Upper lobe of right lung (tissue), 1 donor: ENCODE measurements at regions not wholly inside any gene's neighbourhood (a gene's known extent, or its start where the extent isn't known, plus 50 kb on each side); places are given as distances from the start of the nearest gene placed in this dataset.
A peak's percentile ranks its signal among the peaks of the same experiment; 100 is the strongest.
"Not testable (repeated sequence)": the region's sequence is repeated elsewhere in the genome, so short reads cannot be mapped to it uniquely, and the experiment has no call there.

Experiments used
- ATAC-seq: fragments of 200-7000 bp; cut with Tn5 transposase; one replicate; pipeline ENCODE4 v1.9.1; 2020; ENCODE audit warnings: mild to moderate bottlenecking, moderate library complexity
- DNase-seq: peaks from one replicate; pipeline ENCODE4 v3.0.0-alpha.2; 2020
- H3K27ac ChIP-seq: fragments of 200-600 bp; one replicate; pipeline ENCODE4 v1.8.0; 2022
- H3K27me3 ChIP-seq: fragments of 200-600 bp; one replicate; pipeline ENCODE4 v1.8.0; 2022; ENCODE audit warnings: mild to moderate bottlenecking
- H3K36me3 ChIP-seq: fragments of 200-600 bp; one replicate; pipeline ENCODE4 v1.8.0; 2022
- H3K4me1 ChIP-seq: fragments of 200-600 bp; one replicate; pipeline ENCODE4 v1.8.0; 2022
- H3K4me3 ChIP-seq: fragments of 200-600 bp; one replicate; pipeline ENCODE4 v1.8.0; 2022; ENCODE audit warnings: mild to moderate bottlenecking
- H3K9me3 ChIP-seq: fragments of 200-600 bp; one replicate; pipeline ENCODE4 v1.8.0; 2022
- CTCF ChIP-seq: fragments of 200-600 bp; IDR thresholded peaks from one replicate; pipeline ENCODE4 v1.8.0; 2022; ENCODE audit warnings: antibody characterized with exemption
- intact Hi-C: fragments of 100-400 bp; cut with DNase I; formaldehyde crosslinking; loops from one replicate; pipeline ENCODE4 v1.11.0; 2022
- donor health status: DM: no; HTN: yes; CAD: no; lungs with severe emphysema.

GRCh38 chr20:19125508-19125907 is 86.9 kb upstream of the SLC24A3 start:
- TF ChIP-seq CTCF = no peak

GRCh38 chr20:19129306-19129705 is 83.1 kb upstream of the SLC24A3 start:
- no peak overlapping the region for H3K4me3 ChIP-seq
- H3K36me3 ChIP-seq = no peaks in the 10 kb centered on the region
- TF ChIP-seq CTCF = no peak
- H3K27me3 ChIP-seq = no peaks in the 10 kb centered on the region
- H3K9me3 ChIP-seq = no peaks in the 10 kb centered on the region
- DNase-seq (no peak), ATAC-seq (no peak)
- no peak overlapping the region for H3K27ac ChIP-seq
- intact Hi-C loops = no loop called here
- H3K4me1 ChIP-seq = no peaks in the 10 kb centered on the region

More at GRCh38 chr20:19125508-19125907, 86.9 kb upstream of the SLC24A3 start:
- ATAC-seq (no peak), DNase-seq (no peak)
- H3K36me3 ChIP-seq = no peaks in the 10 kb centered on the region
- no peaks in the 10 kb centered on the region for H3K27me3 ChIP-seq
- H3K4me3 ChIP-seq = no peak overlapping the region
- H3K27ac ChIP-seq = no peak overlapping the region
- H3K9me3 ChIP-seq = no peaks in the 10 kb centered on the region
- no peaks in the 10 kb centered on the region for H3K4me1 ChIP-seq
- intact Hi-C loops = no loop called here

- ATAC-seq (peak; percentile 80), DNase-seq (no peak)
- H3K9me3 ChIP-seq = no peaks in the 10 kb centered on the region
- H3K4me1 ChIP-seq = no peaks in the 10 kb centered on the region
- no peak overlapping the region for H3K27ac ChIP-seq
- TF ChIP-seq CTCF = no peak
- no peaks in the 10 kb centered on the region for H3K27me3 ChIP-seq
- H3K4me3 ChIP-seq = no peak overlapping the region
- no peaks in the 10 kb centered on the region for H3K36me3 ChIP-seq
- intact Hi-C loops = no loop called here
These were observed 82.3 kb upstream of the SLC24A3 start for GRCh38 chr20:19129976-19130612.

GRCh38 chr20:19130613-19130984 is 81.8 kb upstream of the SLC24A3 start:
- Histone ChIP-seq H3K4me3 (no peak overlapping the region), H3K27me3 (no peaks in the 10 kb centered on the region), H3K36me3 (no peaks in the 10 kb centered on the region), H3K27ac (no peak overlapping the region), H3K4me1 (no peaks in the 10 kb centered on the region), H3K9me3 (no peaks in the 10 kb centered on the region)
- DNase-seq (no peak), ATAC-seq (peak; percentile 9)
- intact Hi-C loops = no loop called here
- TF ChIP-seq CTCF = no peak

- intact Hi-C loops = no loop called here
- no peaks in the 10 kb centered on the region for H3K4me1 ChIP-seq
- ATAC-seq (no peak), DNase-seq (no peak)
- no peaks in the 10 kb centered on the region for H3K36me3 ChIP-seq
- H3K27me3 ChIP-seq = no peaks in the 10 kb centered on the region
- TF ChIP-seq CTCF = no peak
- H3K27ac ChIP-seq = no peak overlapping the region
- no peaks in the 10 kb centered on the region for H3K9me3 ChIP-seq
- H3K4me3 ChIP-seq = no peak overlapping the region
These were observed 74.8 kb upstream of the SLC24A3 start for GRCh38 chr20:19137641-19138040.

GRCh38 chr20:19138758-19139157 is 73.7 kb upstream of the SLC24A3 start:
- Histone ChIP-seq H3K27ac (no peak overlapping the region), H3K4me3 (no peak overlapping the region), H3K27me3 (no peaks in the 10 kb centered on the region), H3K36me3 (no peaks in the 10 kb centered on the region), H3K9me3 (no peaks in the 10 kb centered on the region), H3K4me1 (no peaks in the 10 kb centered on the region)
- ATAC-seq (no peak), DNase-seq (no peak)
- TF ChIP-seq CTCF = no peak
- intact Hi-C loops = no loop called here

- H3K4me3 ChIP-seq, DNase-seq, ATAC-seq, intact Hi-C loops, H3K27me3 ChIP-seq, H3K27ac ChIP-seq, H3K9me3 ChIP-seq, H3K36me3 ChIP-seq, H3K4me1 ChIP-seq: not testable (repeated sequence)
These were observed 72.9 kb upstream of the SLC24A3 start for GRCh38 chr20:19139584-19139983.
